Gastrocnemius medialis (tissue), 4 donors: ENCODE measurements at regions not wholly inside any gene's neighbourhood (a gene's known extent, or its start where the extent isn't known, plus 50 kb on each side); places are given as distances from the start of the nearest gene placed in this dataset.

Experiments
- CTCF ChIP-seq, 5 experiments: fragments of 450-650 bp in 3 of 5; fragments of 200-600 bp in 2 of 5; sonication (generic) in 2 of 5; IDR thresholded peaks in 4 of 5; conservative IDR thresholded peaks in 1 of 5; 1 replicate in 4 of 5; 2 replicates in 1 of 5; pipeline ENCODE4 v1.5.1; 2016 to 2019; ENCODE audit warnings: antibody characterized with exemption in 5 of 5, mild to moderate bottlenecking in 3 of 5, moderate library complexity in 3 of 5
- POLR2A ChIP-seq, 2 donors: fragments of 450-650 bp; IDR thresholded peaks; one replicate each; pipeline ENCODE4 v1.6.1; 2017; ENCODE audit warnings: antibody characterized with exemption in 2 of 2, mild to moderate bottlenecking in 2 of 2, moderate library complexity in 2 of 2

DNA sequence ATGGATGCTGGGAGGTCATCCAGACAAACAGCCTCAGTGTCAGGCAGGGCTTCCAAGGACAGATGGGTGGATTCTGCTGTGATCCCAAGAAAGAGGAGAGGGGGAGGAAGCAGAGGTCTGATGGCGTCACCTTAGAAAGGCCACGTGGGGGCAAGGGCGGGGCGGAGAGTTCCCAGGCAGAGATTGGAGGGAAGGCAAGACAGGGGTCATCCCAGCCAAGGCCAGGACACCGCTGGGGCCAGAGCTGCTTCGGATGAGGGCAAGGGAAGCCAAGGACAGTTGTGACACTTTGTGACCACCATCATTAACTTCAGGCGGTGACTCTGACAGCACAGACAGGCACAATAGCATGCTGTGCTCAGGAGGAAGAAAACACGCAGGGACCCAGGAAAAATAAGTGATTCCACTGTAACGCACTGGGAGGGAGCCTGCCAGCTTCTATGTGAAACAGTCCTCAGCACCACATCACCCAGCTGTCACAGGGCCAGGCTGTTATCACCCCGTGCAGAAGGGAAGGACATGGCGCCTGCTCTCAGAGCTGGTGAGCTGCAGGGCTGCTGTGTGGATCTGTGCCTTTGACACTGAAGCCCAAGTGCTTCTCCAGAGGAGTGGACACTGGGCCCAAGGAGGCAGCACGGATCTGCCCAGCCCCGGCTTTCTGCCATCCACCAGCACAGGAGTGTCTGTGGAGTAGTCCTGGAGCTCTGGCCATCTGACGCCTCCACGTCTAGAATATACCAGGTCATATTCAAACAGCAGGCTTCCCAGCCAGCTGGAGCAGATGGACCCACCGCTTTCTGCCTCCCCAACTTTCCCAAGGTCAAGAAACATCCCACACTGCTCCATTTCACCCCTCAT is 204.1 kb downstream of the NDUFA10 start:
- TF ChIP-seq CTCF (IDR thresholded peaks at IDR 0.05 in 4 of 5, conservative IDR thresholded peaks at IDR 0.05 in 1 of 5) (no peak), POLR2A (IDR thresholded peaks at IDR 0.05) (no peak)
